ENCODE measurements at regions not wholly inside any gene's neighbourhood (a gene's known extent, or its start where the extent isn't known, plus 50 kb on each side); places are given as distances from the start of the nearest gene placed in this dataset.

GRCh38 chr6:81253821-81254220 lies 498.7 kb downstream of the TENT5A start (continued):
- no peak for TF ChIP-seq ZNF462 (CRISPR knock-in tag; IDR thresholded peaks at IDR 0.05)
- TF ChIP-seq ZNF331 (CRISPR knock-in tag; IDR thresholded peaks at IDR 0.05; ENCODE audit: low read depth), result no peak
- TF ChIP-seq EZH2 (IDR thresholded peaks at IDR 0.05; ENCODE audit: low read depth, unreplicated experiment), result no peak
- TF ChIP-seq JUNB (IDR thresholded peaks at IDR 0.05; ENCODE audit: unreplicated experiment), result no peak
- TF ChIP-seq ZNF114 (CRISPR knock-in tag; IDR thresholded peaks at IDR 0.05), result no peak
- no peak for TF ChIP-seq ETS1 (IDR thresholded peaks at IDR 0.05)
- TF ChIP-seq REST (IDR thresholded peaks at IDR 0.05; ENCODE audit: unreplicated experiment), result no peak

Data from GM23338 (cell line).